Esophagus (tissue), 2 donors: ENCODE measurements at regions not wholly inside any gene's neighbourhood (a gene's known extent, or its start where the extent isn't known, plus 50 kb on each side); places are given as distances from the start of the nearest gene placed in this dataset.

Experiments used
- H3K27ac ChIP-seq, 2 donors: one replicate each; pipeline ENCODE4 v1.5.1; 2013; ENCODE audit warnings: low read depth in 2 of 2, mild to moderate bottlenecking in 2 of 2, inconsistent platforms in 1 of 2, low read length in 1 of 2, moderate library complexity in 1 of 2
- H3K27me3 ChIP-seq, 2 donors: one replicate each; pipeline ENCODE4 v1.6.1; 2013; ENCODE audit warnings: low read length in 2 of 2, control low read depth in 1 of 2, mild to moderate bottlenecking in 1 of 2; ENCODE audit not compliant: insufficient read depth in 2 of 2, control insufficient read depth in 1 of 2
- H3K36me3 ChIP-seq, 2 donors: one replicate each; pipeline ENCODE4 v1.6.1; 2013; ENCODE audit warnings: low read length in 1 of 2; ENCODE audit not compliant: control insufficient read depth in 2 of 2, insufficient read depth in 2 of 2
- H3K4me1 ChIP-seq, 2 donors: one replicate each; pipeline ENCODE4 v1.6.1; 2013; ENCODE audit warnings: low read length in 1 of 2; ENCODE audit not compliant: control insufficient read depth in 2 of 2, insufficient read depth in 2 of 2
- H3K4me3 ChIP-seq, 2 donors: one replicate each; pipeline ENCODE4 v1.5.1; 2013; ENCODE audit warnings: low read length in 2 of 2, mild to moderate bottlenecking in 2 of 2, low read depth in 1 of 2, moderate library complexity in 1 of 2
- H3K9me3 ChIP-seq, 2 donors: one replicate each; pipeline ENCODE4 v1.6.1; 2013; ENCODE audit warnings: mild to moderate bottlenecking in 2 of 2, low read depth in 1 of 2, low read length in 1 of 2, moderate library complexity in 1 of 2; ENCODE audit not compliant: control insufficient read depth in 2 of 2, insufficient read depth in 1 of 2
- WGBS, 2 donors: extraction: QIAGEN DNeasy Blood & Tissue Kit; methylation state at CpG; one replicate each; pipeline ENCODE4 v1.1.7; 2013; 5-methylcytosine and 5-hydroxymethylcytosine counted together
- donor health status: healthy with polysubstance abuse.
- donor health status: Bipolar disorder and iron deficiency.

DNA sequence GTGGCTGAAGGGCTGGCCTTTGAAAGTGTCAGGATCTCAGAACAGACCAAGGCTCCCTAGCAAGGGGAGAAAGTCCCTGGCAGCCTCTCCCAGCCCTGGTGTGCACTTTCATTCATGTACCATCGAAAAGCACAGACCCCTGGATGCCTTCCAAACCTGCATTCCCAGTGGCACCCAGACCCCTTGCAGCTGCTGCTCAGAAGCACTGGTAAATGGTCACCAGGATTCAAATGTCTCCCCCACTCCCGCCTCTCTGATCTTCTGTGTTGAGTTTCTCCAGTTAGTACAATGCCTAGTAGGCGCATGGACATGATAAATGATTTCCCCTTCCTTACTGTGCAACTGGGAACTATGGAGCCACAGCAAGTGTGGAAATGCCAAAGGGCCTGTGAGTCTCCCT is 180.0 kb downstream of the GLI2 start:
- Histone ChIP-seq H3K4me1 (peaks cover 5 to 22% of the 10 kb centered on the region in 2 donors), H3K4me3 (no peak overlapping the region), H3K27me3 (no peaks in the 10 kb centered on the region), H3K36me3 (no peaks in the 10 kb centered on the region), H3K27ac (no peak overlapping the region), H3K9me3 (peaks cover 0 to 2% of the 10 kb centered on the region in 2 donors)
- 70 to 77% methylated on average over 3 of the region's 3 CpGs for WGBS, 2 donors

DNA sequence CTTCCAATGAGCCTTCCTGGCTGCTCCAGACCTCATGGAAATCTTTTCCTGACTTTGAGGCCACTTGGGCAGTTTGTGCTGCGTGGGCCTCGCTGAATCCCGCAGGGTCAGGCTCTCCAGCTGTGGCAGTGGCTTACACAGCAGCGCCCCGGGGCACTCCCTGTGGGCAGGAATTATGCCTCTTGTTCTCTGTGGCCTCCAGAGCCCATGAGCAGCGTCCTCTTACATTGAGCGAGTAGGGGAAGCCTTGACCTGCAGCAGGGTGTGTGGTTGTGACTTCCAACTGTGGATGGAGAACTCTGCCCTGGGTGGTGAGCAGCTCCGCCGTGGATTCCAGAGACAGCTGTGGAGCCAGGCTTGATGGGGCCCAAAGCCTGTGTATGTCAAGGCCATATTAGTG is 180.8 kb downstream of the GLI2 start:
- no peaks in the 10 kb centered on the region for H3K36me3 ChIP-seq
- 90% methylated on average over 9 of the region's 9 CpGs for WGBS, 2 donors
- H3K27ac ChIP-seq = no peak overlapping the region
- H3K4me3 ChIP-seq = no peak overlapping the region
- peaks cover 5 to 18% of the 10 kb centered on the region in 2 donors for H3K4me1 ChIP-seq
- H3K27me3 ChIP-seq = no peaks in the 10 kb centered on the region
- H3K9me3 ChIP-seq = peaks cover 0 to 2% of the 10 kb centered on the region in 2 donors

DNA sequence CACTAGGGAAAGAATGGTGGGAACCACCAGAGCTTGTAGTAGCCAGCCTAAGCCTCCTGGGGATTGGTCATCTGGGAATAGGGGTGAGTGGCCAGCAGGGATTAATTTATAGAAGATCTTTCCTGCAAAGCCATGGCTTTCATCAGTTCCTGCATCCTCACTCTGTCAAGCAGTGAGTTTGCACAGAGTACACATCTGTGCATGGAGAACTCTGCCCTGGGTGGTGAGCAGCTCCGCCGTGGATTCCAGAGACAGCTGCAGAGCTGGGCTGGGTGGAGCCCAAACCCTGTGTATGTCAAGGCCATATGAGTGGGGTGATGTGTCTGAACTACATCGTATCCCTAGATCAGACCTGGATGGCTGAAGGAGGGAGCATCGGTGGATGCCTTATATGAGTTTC is 182.2 kb downstream of the GLI2 start:
- 78 to 79% methylated on average over 4 of the region's 4 CpGs for WGBS, 2 donors
- Histone ChIP-seq H3K4me3 (no peak overlapping the region), H3K36me3 (no peaks in the 10 kb centered on the region), H3K27ac (no peak overlapping the region), H3K27me3 (no peaks in the 10 kb centered on the region), H3K9me3 (peaks cover 0 to 2% of the 10 kb centered on the region in 2 donors), H3K4me1 (peaks cover 5 to 8% of the 10 kb centered on the region in 2 donors)

DNA sequence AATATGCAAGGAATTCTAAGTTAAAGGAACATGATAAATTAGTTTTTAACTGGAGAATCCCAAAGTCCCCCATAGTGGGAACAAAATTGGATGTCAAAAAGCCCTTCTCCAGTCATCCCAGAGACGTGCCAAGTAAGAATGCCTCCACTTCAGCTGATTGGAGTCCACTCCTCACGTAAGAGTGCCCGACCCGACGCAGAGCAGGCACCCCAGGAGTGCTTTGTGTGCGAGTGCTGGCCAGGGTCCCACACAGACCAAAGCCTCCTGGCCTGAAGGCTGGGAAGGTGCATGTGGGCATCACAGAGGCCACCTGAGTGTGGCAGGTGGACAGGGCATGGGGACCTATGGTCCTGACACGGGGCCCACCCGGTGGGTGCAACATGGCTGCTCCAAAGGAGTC is 183.5 kb downstream of the GLI2 start:
- H3K9me3 ChIP-seq = peaks cover 0 to 2% of the 10 kb centered on the region in 2 donors
- H3K4me1 ChIP-seq = peaks cover 4 to 8% of the 10 kb centered on the region in 2 donors
- no peaks in the 10 kb centered on the region for H3K36me3 ChIP-seq
- 89 to 93% methylated on average over 8 of the region's 8 CpGs for WGBS, 2 donors
- no peak overlapping the region for H3K4me3 ChIP-seq
- no peak overlapping the region for H3K27ac ChIP-seq
- no peaks in the 10 kb centered on the region for H3K27me3 ChIP-seq

DNA sequence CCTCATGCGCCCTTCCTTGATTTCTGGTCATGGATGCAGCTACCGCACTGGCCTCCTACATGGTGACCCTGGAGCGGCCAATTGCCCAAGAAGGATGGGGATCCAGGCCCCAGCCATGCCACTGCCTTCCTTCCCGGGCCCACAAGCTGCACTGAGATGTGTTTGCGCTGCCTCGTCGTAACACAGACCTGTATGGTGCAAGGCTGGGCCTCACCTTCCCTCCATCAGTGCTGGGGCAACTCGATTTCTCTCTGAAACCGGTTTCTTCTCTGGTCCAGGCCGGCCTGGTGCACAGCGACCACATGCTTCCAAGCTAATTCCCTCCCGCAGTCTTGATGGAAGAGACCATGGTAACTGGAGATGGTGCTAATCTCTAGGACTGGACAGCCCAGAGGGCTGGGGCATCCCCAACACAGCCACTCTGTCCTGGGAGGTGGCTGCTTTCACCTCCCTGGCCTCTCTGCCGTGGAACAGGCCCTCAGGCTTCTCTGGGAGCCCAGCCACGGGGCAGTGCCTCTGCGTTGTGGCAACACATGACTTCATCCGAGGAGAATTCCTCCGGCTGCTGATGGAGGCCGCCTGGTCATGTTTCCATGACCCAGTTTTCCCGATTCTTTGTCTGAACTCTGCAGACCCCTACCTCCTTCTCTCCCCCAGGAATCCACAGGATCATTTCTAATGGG is 184.2 kb downstream of the GLI2 start:
- H3K36me3 ChIP-seq = no peaks in the 10 kb centered on the region
- peaks cover 0 to 2% of the 10 kb centered on the region in 2 donors for H3K9me3 ChIP-seq
- no peaks in the 10 kb centered on the region for H3K27me3 ChIP-seq
- H3K27ac ChIP-seq = no peak overlapping the region
- 78 to 81% methylated on average over 19 of the region's 19 CpGs for WGBS, 2 donors
- H3K4me3 ChIP-seq = no peak overlapping the region
- H3K4me1 ChIP-seq = peaks cover 1 to 5% of the 10 kb centered on the region in 2 donors

DNA sequence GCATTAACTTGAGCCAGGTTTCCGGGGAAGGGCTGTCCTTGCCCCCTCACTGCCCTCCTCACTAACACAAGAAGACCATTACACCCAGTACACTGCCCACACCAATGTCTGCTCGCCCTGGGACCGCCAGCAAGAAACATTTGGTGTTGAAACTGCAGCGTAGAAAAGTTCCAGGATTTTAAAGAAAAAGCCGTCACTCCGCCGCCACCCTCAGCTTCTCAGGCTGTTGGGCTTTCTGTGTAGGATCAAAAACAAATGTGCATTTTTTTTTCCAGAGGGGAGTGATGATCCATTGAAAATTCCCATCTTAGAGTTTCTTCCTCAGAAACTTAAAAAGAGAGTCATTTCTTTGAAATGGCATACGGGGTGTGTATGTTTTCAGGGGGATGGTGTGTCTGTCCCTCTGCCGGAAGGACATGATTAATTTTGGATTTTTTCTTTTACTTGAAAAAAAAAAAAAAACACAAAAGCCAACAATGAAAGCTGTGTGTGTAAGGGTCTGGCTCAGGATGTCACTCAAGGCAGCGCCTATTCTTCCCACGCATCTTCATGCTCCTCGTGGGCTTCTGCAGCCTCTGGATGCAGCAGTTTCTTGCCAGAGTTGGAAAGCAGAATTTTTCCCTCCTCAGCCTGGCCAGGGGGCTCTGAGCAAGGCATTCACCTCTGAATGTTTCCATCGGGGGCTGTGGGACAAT is 184.9 kb downstream of the GLI2 start:
- Histone ChIP-seq H3K27ac (no peak overlapping the region), H3K4me1 (peaks cover 0 to under 1% of the 10 kb centered on the region in 2 donors), H3K36me3 (no peaks in the 10 kb centered on the region), H3K4me3 (no peak overlapping the region), H3K9me3 (no peaks in the 10 kb centered on the region), H3K27me3 (no peaks in the 10 kb centered on the region)
- 80 to 81% methylated on average over 13 of the region's 13 CpGs for WGBS, 2 donors

DNA sequence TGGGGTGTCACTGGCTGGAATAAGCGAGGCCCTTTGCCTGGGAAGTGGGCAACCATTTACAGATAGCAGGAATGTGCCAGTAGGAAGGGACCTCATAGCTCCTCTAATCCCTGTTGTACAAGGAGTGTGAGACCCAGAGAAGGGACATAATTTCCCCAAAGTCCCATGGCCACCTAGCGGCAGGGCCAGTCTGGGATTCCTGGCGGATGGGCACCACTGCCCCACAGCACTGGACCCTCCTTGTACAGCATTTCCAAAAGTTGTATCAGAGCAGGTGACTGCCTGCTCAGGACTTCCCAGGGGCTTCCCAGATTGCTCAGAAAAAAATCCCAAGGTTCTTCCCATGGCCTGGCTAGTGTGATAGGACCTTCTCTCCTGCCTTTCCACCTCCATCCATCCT is 185.8 kb downstream of the GLI2 start:
- no peaks in the 10 kb centered on the region for H3K4me1 ChIP-seq
- no peaks in the 10 kb centered on the region for H3K36me3 ChIP-seq
- H3K27ac ChIP-seq = no peak overlapping the region
- H3K4me3 ChIP-seq = no peak overlapping the region
- WGBS, 2 donors = 93 to 95% methylated on average over 3 of the region's 3 CpGs
- H3K27me3 ChIP-seq = no peaks in the 10 kb centered on the region
- no peaks in the 10 kb centered on the region for H3K9me3 ChIP-seq

DNA sequence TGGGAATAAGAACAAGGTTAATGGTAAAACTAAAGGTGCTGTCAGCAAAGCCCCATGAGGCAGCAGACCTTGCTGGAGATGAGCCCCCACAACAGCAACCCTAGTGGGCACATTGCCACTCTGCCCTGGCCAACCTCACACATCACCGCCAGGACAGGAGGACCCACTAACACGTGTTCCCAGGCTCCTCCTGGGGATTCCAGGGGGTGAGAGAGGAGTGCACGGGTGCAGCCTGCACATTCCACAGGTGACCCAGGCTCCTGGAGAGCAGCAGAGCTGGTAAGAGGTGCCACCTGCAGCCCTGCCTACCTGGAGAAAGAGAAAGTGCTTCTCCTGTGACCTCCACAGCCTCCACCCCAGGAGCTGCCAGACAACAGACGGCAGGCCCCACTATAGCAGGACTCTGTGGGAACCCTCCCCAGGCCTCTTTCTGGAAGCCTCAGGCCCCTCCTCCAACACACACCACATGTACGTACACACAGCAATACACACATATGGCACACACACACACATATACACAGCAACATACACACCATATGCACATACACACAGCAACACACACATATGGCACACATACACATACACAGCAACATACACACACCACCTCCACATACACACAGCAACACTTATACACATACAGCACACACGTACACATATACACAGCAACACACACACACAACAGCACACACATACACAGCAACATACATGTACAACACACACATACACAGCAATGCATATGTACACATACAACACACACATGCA is 187.1 kb downstream of the GLI2 start:
- Histone ChIP-seq H3K9me3 (no peaks in the 10 kb centered on the region), H3K27me3 (no peaks in the 10 kb centered on the region), H3K36me3 (no peaks in the 10 kb centered on the region), H3K4me3 (no peak overlapping the region), H3K27ac (no peak overlapping the region), H3K4me1 (peaks cover 0 to 2% of the 10 kb centered on the region in 2 donors)
- 88 to 94% methylated on average over 6 of the region's 6 CpGs for WGBS, 2 donors

DNA sequence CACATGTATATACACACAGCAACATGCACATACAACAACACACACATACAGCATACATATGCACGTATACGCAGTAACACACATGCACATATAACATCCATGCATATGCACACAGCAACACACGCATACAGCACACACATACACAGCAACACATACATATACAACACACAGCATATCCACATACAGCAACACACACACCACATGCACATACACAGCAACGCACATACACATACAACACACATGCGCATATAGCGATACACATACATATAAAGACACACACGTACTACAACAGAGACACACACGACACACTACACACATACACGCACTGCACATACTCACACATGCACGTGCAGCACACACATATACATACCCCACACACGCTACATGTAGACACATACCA is 187.8 kb downstream of the GLI2 start:
- Histone ChIP-seq H3K4me3 (no peak overlapping the region), H3K9me3 (no peaks in the 10 kb centered on the region), H3K27me3 (no peaks in the 10 kb centered on the region), H3K27ac (no peak overlapping the region), H3K4me1 (peaks cover 0 to 2% of the 10 kb centered on the region in 2 donors), H3K36me3 (no peaks in the 10 kb centered on the region)
- WGBS, 2 donors = 97% methylated on average over 11 of the region's 11 CpGs
